Fibroblast of villous mesenchyme (primary cell): ENCODE measurements at regions not wholly inside any gene's neighbourhood (a gene's known extent, or its start where the extent isn't known, plus 50 kb on each side); places are given as distances from the start of the nearest gene placed in this dataset.

Experiments used
- DNase-seq: peaks from one replicate; pipeline ENCODE4 v3.0.0-alpha.2; 2010; ENCODE audit warnings: low read depth
- H3K4me3 ChIP-seq: 2 replicates; pipeline ENCODE4 v1.5.1; 2011; ENCODE audit warnings: low read depth, mild to moderate bottlenecking, low read length
- CTCF ChIP-seq: IDR thresholded peaks from 2 replicates; pipeline ENCODE4 v1.5.1; 2012; ENCODE audit warnings: low read depth, mild to moderate bottlenecking, low read length; ENCODE audit not compliant: insufficient read depth

- DNase-seq, result peak; percentile 25
- TF ChIP-seq CTCF, result no peak
- H3K4me3 ChIP-seq, result no peak overlapping the region
Observed at GRCh38 chr6:169935348-169935718, 183.9 kb downstream of the ERMARD start.

GRCh38 chr6:169934699-169935347 lies 183.4 kb downstream of the ERMARD start:
- DNase-seq, result no peak
- H3K4me3 ChIP-seq, result no peak overlapping the region
- no peak for TF ChIP-seq CTCF

- peak; percentile 48 for DNase-seq
- no peak overlapping the region for H3K4me3 ChIP-seq
- TF ChIP-seq CTCF, result no peak
Observed at GRCh38 chr6:169933839-169934698, 182.6 kb downstream of the ERMARD start.

- DNase-seq, result no peak
- H3K4me3 ChIP-seq, result no peak overlapping the region
- TF ChIP-seq CTCF, result no peak
Observed at GRCh38 chr6:169933251-169933821, 181.9 kb downstream of the ERMARD start.

GRCh38 chr6:169932491-169932890 lies 181.1 kb downstream of the ERMARD start:
- no peak for TF ChIP-seq CTCF
- no peak for DNase-seq
- H3K4me3 ChIP-seq, result no peak overlapping the region

GRCh38 chr6:169931261-169931660 lies 179.8 kb downstream of the ERMARD start:
- TF ChIP-seq CTCF, result no peak
- DNase-seq, result no peak
- H3K4me3 ChIP-seq, result no peak overlapping the region
